CD4-positive, alpha-beta T cell treated with Interleukin-15 for 1 hour (primary cell): ENCODE measurements at regions not wholly inside any gene's neighbourhood (a gene's known extent, or its start where the extent isn't known, plus 50 kb on each side); places are given as distances from the start of the nearest gene placed in this dataset.

Source experiments
- DNase-seq: peaks from one replicate; pipeline ENCODE4 v3.0.0-alpha.2; 2020

GRCh38 chr4:128351502-128351901 is 63.9 kb upstream of the PGRMC2 start:
- DNase-seq, result no peak

- DNase-seq, result no peak
Observed at GRCh38 chr4:128350449-128351045, 62.9 kb upstream of the PGRMC2 start.

- DNase-seq, result no peak
Observed at GRCh38 chr4:128349921-128350320, 62.3 kb upstream of the PGRMC2 start.

GRCh38 chr4:128347930-128348660 is 60.5 kb upstream of the PGRMC2 start:
- DNase-seq, result no peak

GRCh38 chr4:128347175-128347868 is 59.7 kb upstream of the PGRMC2 start:
- DNase-seq, result no peak

GRCh38 chr4:128346054-128346716 is 58.6 kb upstream of the PGRMC2 start:
- DNase-seq, result no peak

GRCh38 chr4:128345650-128346049 is 58.0 kb upstream of the PGRMC2 start:
- DNase-seq, result no peak

- no peak for DNase-seq
Observed at GRCh38 chr4:128342762-128343161, 55.1 kb upstream of the PGRMC2 start.

GRCh38 chr4:128341634-128342033 is 54.0 kb upstream of the PGRMC2 start:
- no peak for DNase-seq

GRCh38 chr4:128338634-128339355 is 51.2 kb upstream of the PGRMC2 start:
- no peak for DNase-seq

- DNase-seq, result no peak
Observed at GRCh38 chr4:128337863-128338262, 50.2 kb upstream of the PGRMC2 start.
